Lung (tissue), 11 donors: ENCODE measurements at regions not wholly inside any gene's neighbourhood (a gene's known extent, or its start where the extent isn't known, plus 50 kb on each side); places are given as distances from the start of the nearest gene placed in this dataset.

Experiments
- ATAC-seq: fragments of 200-7000 bp; cut with Tn5 transposase; one replicate; pipeline ENCODE4 v1.9.1; 2020; ENCODE audit warnings: moderate number of reproducible peaks; ENCODE audit not compliant: insufficient read depth, low FRiP score
- DNase-seq, 3 donors: peaks; one replicate each; pipeline ENCODE4 v3.0.0-alpha.2; 2013 to 2017
- H3K27ac ChIP-seq, 2 donors: one replicate each; pipeline ENCODE4 v1.5.1; 2013; ENCODE audit warnings: mild to moderate bottlenecking in 2 of 2, moderate library complexity in 2 of 2, control low read depth in 1 of 2, inconsistent platforms in 1 of 2, low read depth in 1 of 2, low read length in 1 of 2
- H3K27me3 ChIP-seq, 3 donors: one replicate each; pipeline ENCODE4 v1.5.1; 2013; ENCODE audit warnings: low read length in 2 of 3; ENCODE audit not compliant: control insufficient read depth in 3 of 3, insufficient read depth in 3 of 3
- H3K36me3 ChIP-seq, 4 donors: one replicate each; pipeline ENCODE4 v1.5.1; 2013; ENCODE audit warnings: low read length in 4 of 4, mild to moderate bottlenecking in 1 of 4, moderate library complexity in 1 of 4; ENCODE audit not compliant: control insufficient read depth in 4 of 4, insufficient read depth in 4 of 4
- H3K4me1 ChIP-seq, 5 donors: one replicate each; pipeline ENCODE4 v1.5.1; 2013; ENCODE audit warnings: low read length in 5 of 5, mild to moderate bottlenecking in 2 of 5, moderate library complexity in 1 of 5; ENCODE audit not compliant: control insufficient read depth in 5 of 5, insufficient read depth in 5 of 5
- H3K4me3 ChIP-seq: one replicate; pipeline ENCODE4 v1.5.1; 2013; ENCODE audit warnings: mild to moderate bottlenecking, control low read depth, moderate library complexity
- H3K9ac ChIP-seq, 2 donors: one replicate each; pipeline ENCODE4 v1.5.1; 2013; ENCODE audit warnings: low read length in 2 of 2, control low read depth in 1 of 2; ENCODE audit not compliant: insufficient read depth in 1 of 2
- H3K9me3 ChIP-seq, 4 donors: one replicate each; pipeline ENCODE4 v1.5.1; 2013; ENCODE audit warnings: low read length in 3 of 4, mild to moderate bottlenecking in 1 of 4, moderate library complexity in 1 of 4; ENCODE audit not compliant: control insufficient read depth in 4 of 4, insufficient read depth in 3 of 4
- CTCF ChIP-seq: IDR thresholded peaks from 2 replicates; pipeline ENCODE4 v1.5.1; 2012; ENCODE audit warnings: mild to moderate bottlenecking; ENCODE audit errors: control extremely low read depth, extremely low read depth
- WGBS, 2 donors: extraction: QIAGEN DNeasy Blood & Tissue Kit; methylation state at CpG; one replicate each; pipeline ENCODE4 v1.1.7; 2013; 5-methylcytosine and 5-hydroxymethylcytosine counted together
- donor health status: control.
- donor health status: control.
- donor health status: Bipolar disorder and iron deficiency.
- donor health status: healthy.
- donor health status: DM: yes; HTN: yes; CAD: no.

- no peak for DNase-seq
- 88 to 94% methylated on average over 7 of the region's 7 CpGs for WGBS, 2 donors
- Histone ChIP-seq H3K9me3 (no peaks in the 10 kb centered on the region), H3K4me1 (peaks cover 0 to 27% (median 0%) of the 10 kb centered on the region in 5 donors), H3K4me3 (no peak overlapping the region), H3K27ac (peak overlapping the region in 1 of 2 donors; percentile 21), H3K36me3 (no peaks in the 10 kb centered on the region), H3K27me3 (no peaks in the 10 kb centered on the region), H3K9ac (no peak overlapping the region)
- TF ChIP-seq CTCF = no peak
- no peak for ATAC-seq
Observed at GRCh38 chr18:34509879-34510586, 200.1 kb upstream of the DTNA start.

- DNase-seq = no peak
- no peaks in the 10 kb centered on the region for H3K27me3 ChIP-seq
- no peaks in the 10 kb centered on the region for H3K9me3 ChIP-seq
- no peak overlapping the region for H3K9ac ChIP-seq
- H3K36me3 ChIP-seq = no peaks in the 10 kb centered on the region
- H3K27ac ChIP-seq = no peak overlapping the region
- H3K4me1 ChIP-seq = peaks cover 0 to 29% (median 0%) of the 10 kb centered on the region in 5 donors
- no peak for TF ChIP-seq CTCF
- H3K4me3 ChIP-seq = no peak overlapping the region
- WGBS, 2 donors = 55 to 68% methylated on average over 1 of the region's 1 CpG
- no peak for ATAC-seq
Observed at GRCh38 chr18:34510926-34511325, 199.2 kb upstream of the DTNA start.

- Histone ChIP-seq H3K36me3 (no peaks in the 10 kb centered on the region), H3K4me1 (peaks cover 0 to 29% (median 0%) of the 10 kb centered on the region in 5 donors), H3K9me3 (peaks cover 0 to 4% (median 0%) of the 10 kb centered on the region in 4 donors), H3K9ac (no peak overlapping the region), H3K27ac (peak overlapping the region in 1 of 2 donors; percentile 45), H3K27me3 (no peaks in the 10 kb centered on the region), H3K4me3 (no peak overlapping the region)
- TF ChIP-seq CTCF = no peak
- DNase-seq (no peak), ATAC-seq (no peak)
Observed at GRCh38 chr18:34511435-34511834, 198.7 kb upstream of the DTNA start.

DNA sequence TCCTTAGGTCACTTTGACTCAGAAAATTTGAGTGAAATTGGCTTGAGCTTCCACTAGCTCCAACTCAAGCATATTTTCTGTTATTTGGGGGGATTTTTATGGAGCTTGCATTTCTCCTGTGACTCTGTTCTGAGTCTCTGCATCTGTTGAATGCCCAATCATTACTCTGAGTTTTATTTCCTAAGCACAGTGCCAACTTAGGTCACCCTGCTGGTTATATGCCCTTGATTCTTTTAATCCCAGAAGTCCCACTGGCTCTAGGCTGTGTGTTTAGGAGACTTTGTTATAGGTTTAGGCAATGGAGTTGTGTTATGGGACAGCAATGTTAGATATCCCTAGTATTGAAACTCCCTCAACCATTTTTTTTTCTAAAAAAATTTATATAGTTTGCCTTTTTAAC, 198.2 kb upstream of the DTNA start:
- Histone ChIP-seq H3K27ac (no peak overlapping the region), H3K9me3 (peaks cover 0 to 4% (median 0%) of the 10 kb centered on the region in 4 donors), H3K9ac (no peak overlapping the region), H3K27me3 (no peaks in the 10 kb centered on the region), H3K36me3 (no peaks in the 10 kb centered on the region), H3K4me3 (no peak overlapping the region), H3K4me1 (peaks cover 0 to 29% (median 0%) of the 10 kb centered on the region in 5 donors)
- ATAC-seq = no peak
- no peak for TF ChIP-seq CTCF
- DNase-seq = no peak
